ENCODE measurements at regions not wholly inside any gene's neighbourhood (a gene's known extent, or its start where the extent isn't known, plus 50 kb on each side); places are given as distances from the start of the nearest gene placed in this dataset.

- H3K4me3 ChIP-seq (ENCODE audit: low read depth, low read length): no peak overlapping the region
- H3K9me3 ChIP-seq (ENCODE audit: control insufficient read depth, insufficient read depth, low read length): no peaks in the 10 kb centered on the region
- no peak for DNase-seq (ENCODE audit: low read depth in 4 of 6, low spot score in 6 of 6)
- WGBS (ENCODE audit: insufficient coverage): 60% methylated on average over 1 of the region's 1 CpG
- H3K27me3 ChIP-seq (ENCODE audit: control insufficient read depth, insufficient read depth, low read length): no peaks in the 10 kb centered on the region
- no peaks in the 10 kb centered on the region for H3K4me1 ChIP-seq (ENCODE audit: control insufficient read depth, insufficient read depth, low read length)
- no peak overlapping the region for H3K27ac ChIP-seq (ENCODE audit: low read depth, low read length)
- no peaks in the 10 kb centered on the region for H3K36me3 ChIP-seq (ENCODE audit: control insufficient read depth, insufficient read depth, low read length)
Measured at GRCh38 chr6:132969196-132969595, 154.8 kb downstream of the RPS12 start.

DNA sequence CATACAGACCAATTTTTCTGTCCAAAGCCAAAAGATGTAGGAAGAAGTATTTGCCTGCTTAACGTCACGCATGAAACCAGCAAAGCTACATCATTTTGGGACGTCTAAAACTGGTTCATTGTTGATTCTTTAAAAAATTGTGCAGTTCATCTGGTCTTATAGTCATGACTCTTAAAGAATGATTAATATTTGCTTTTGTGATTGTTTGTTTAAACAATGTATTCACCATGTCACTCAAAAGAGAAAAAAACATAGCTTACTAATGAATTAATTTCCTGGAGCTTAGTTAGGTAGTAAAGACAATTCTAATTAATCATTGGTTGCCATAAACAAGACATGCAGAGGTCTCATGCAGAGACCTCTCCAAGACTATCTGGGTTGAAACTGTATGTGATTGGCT is 157.3 kb downstream of the RPS12 start:
- Histone ChIP-seq H3K27ac (ENCODE audit: low read depth, low read length) (no peak overlapping the region), H3K36me3 (ENCODE audit: control insufficient read depth, insufficient read depth, low read length) (no peaks in the 10 kb centered on the region), H3K4me3 (ENCODE audit: low read depth, low read length) (no peak overlapping the region), H3K4me1 (ENCODE audit: control insufficient read depth, insufficient read depth, low read length) (no peaks in the 10 kb centered on the region), H3K9me3 (ENCODE audit: control insufficient read depth, insufficient read depth, low read length) (no peaks in the 10 kb centered on the region), H3K27me3 (ENCODE audit: control insufficient read depth, insufficient read depth, low read length) (no peaks in the 10 kb centered on the region)
- WGBS (ENCODE audit: insufficient coverage): no CpG with 5 or more reads among the region's 3 CpGs
- no peak for DNase-seq (ENCODE audit: low read depth in 4 of 6, low spot score in 6 of 6)

GRCh38 chr6:132972254-132972653 is 157.9 kb downstream of the RPS12 start:
- H3K4me1 ChIP-seq (ENCODE audit: control insufficient read depth, insufficient read depth, low read length): no peaks in the 10 kb centered on the region
- no peak overlapping the region for H3K4me3 ChIP-seq (ENCODE audit: low read depth, low read length)
- no peak for DNase-seq (ENCODE audit: low read depth in 4 of 6, low spot score in 6 of 6)
- H3K9me3 ChIP-seq (ENCODE audit: control insufficient read depth, insufficient read depth, low read length): no peaks in the 10 kb centered on the region
- no peaks in the 10 kb centered on the region for H3K36me3 ChIP-seq (ENCODE audit: control insufficient read depth, insufficient read depth, low read length)
- H3K27ac ChIP-seq (ENCODE audit: low read depth, low read length): no peak overlapping the region
- no peaks in the 10 kb centered on the region for H3K27me3 ChIP-seq (ENCODE audit: control insufficient read depth, insufficient read depth, low read length)

GRCh38 chr6:132972971-132973370 is 158.6 kb downstream of the RPS12 start:
- no CpG with 5 or more reads among the region's 3 CpGs for whole genome bisulfite sequencing (ENCODE audit: insufficient coverage)
- Histone ChIP-seq H3K27me3 (ENCODE audit: control insufficient read depth, insufficient read depth, low read length) (no peaks in the 10 kb centered on the region), H3K4me1 (ENCODE audit: control insufficient read depth, insufficient read depth, low read length) (no peaks in the 10 kb centered on the region), H3K9me3 (ENCODE audit: control insufficient read depth, insufficient read depth, low read length) (no peaks in the 10 kb centered on the region), H3K4me3 (ENCODE audit: low read depth, low read length) (no peak overlapping the region), H3K27ac (ENCODE audit: low read depth, low read length) (no peak overlapping the region), H3K36me3 (ENCODE audit: control insufficient read depth, insufficient read depth, low read length) (no peaks in the 10 kb centered on the region)
- peak in 2 of 6 donors; percentile 7 to 11 for DNase-seq (ENCODE audit: low read depth in 4 of 6, low spot score in 6 of 6)

GRCh38 chr6:132973514-132973993 is 159.2 kb downstream of the RPS12 start:
- H3K36me3 ChIP-seq (ENCODE audit: control insufficient read depth, insufficient read depth, low read length): no peaks in the 10 kb centered on the region
- no CpG with 5 or more reads among the region's 3 CpGs for WGBS (ENCODE audit: insufficient coverage)
- no peaks in the 10 kb centered on the region for H3K4me1 ChIP-seq (ENCODE audit: control insufficient read depth, insufficient read depth, low read length)
- DNase-seq (ENCODE audit: low read depth in 4 of 6, low spot score in 6 of 6): peak in 1 of 6 donors; percentile 17
- H3K27ac ChIP-seq (ENCODE audit: low read depth, low read length): no peak overlapping the region
- no peak overlapping the region for H3K4me3 ChIP-seq (ENCODE audit: low read depth, low read length)
- no peaks in the 10 kb centered on the region for H3K27me3 ChIP-seq (ENCODE audit: control insufficient read depth, insufficient read depth, low read length)
- no peaks in the 10 kb centered on the region for H3K9me3 ChIP-seq (ENCODE audit: control insufficient read depth, insufficient read depth, low read length)

DNA sequence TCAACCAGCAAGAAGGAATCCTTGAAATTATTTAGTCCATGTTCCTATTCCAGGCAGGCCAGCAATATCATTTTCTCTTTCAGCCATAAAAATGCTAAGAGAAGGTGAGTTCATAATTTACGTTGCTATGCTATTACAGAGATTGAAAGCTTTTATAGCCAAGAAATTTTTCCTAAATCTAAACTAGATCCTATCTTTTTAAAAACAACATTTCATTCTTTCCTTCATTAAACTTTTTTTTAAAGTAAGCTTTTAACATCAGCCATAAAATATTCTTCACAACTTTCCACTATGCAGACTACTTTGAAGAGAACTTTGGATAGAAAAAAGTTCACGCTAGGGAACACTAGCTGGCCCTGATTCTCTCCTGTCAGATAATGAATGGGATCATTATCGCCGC is 159.8 kb downstream of the RPS12 start:
- H3K27ac ChIP-seq (ENCODE audit: low read depth, low read length): no peak overlapping the region
- DNase-seq (ENCODE audit: low read depth in 4 of 6, low spot score in 6 of 6): no peak
- WGBS (ENCODE audit: insufficient coverage): 71% methylated on average over 3 of the region's 4 CpGs

GRCh38 chr6:132977413-132977812 is 163.0 kb downstream of the RPS12 start:
- H3K4me1 ChIP-seq (ENCODE audit: control insufficient read depth, insufficient read depth, low read length): no peaks in the 10 kb centered on the region
- H3K27ac ChIP-seq (ENCODE audit: low read depth, low read length): no peak overlapping the region
- no peak overlapping the region for H3K4me3 ChIP-seq (ENCODE audit: low read depth, low read length)
- H3K27me3 ChIP-seq (ENCODE audit: control insufficient read depth, insufficient read depth, low read length): no peaks in the 10 kb centered on the region
- no peaks in the 10 kb centered on the region for H3K36me3 ChIP-seq (ENCODE audit: control insufficient read depth, insufficient read depth, low read length)
- no peak for DNase-seq (ENCODE audit: low read depth in 4 of 6, low spot score in 6 of 6)
- H3K9me3 ChIP-seq (ENCODE audit: control insufficient read depth, insufficient read depth, low read length): peaks cover 2% of the 10 kb centered on the region

More for the DNA sequence above, 159.8 kb downstream of the RPS12 start:
- Histone ChIP-seq H3K4me1 (ENCODE audit: control insufficient read depth, insufficient read depth, low read length) (no peaks in the 10 kb centered on the region), H3K36me3 (ENCODE audit: control insufficient read depth, insufficient read depth, low read length) (no peaks in the 10 kb centered on the region), H3K27me3 (ENCODE audit: control insufficient read depth, insufficient read depth, low read length) (no peaks in the 10 kb centered on the region), H3K4me3 (ENCODE audit: low read depth, low read length) (no peak overlapping the region), H3K9me3 (ENCODE audit: control insufficient read depth, insufficient read depth, low read length) (no peaks in the 10 kb centered on the region)

GRCh38 chr6:132978685-132979084 is 164.3 kb downstream of the RPS12 start:
- no peak for DNase-seq (ENCODE audit: low read depth in 4 of 6, low spot score in 6 of 6)
- H3K9me3 ChIP-seq (ENCODE audit: control insufficient read depth, insufficient read depth, low read length): peaks cover 2% of the 10 kb centered on the region
- no peaks in the 10 kb centered on the region for H3K36me3 ChIP-seq (ENCODE audit: control insufficient read depth, insufficient read depth, low read length)
- H3K4me1 ChIP-seq (ENCODE audit: control insufficient read depth, insufficient read depth, low read length): no peaks in the 10 kb centered on the region
- H3K27me3 ChIP-seq (ENCODE audit: control insufficient read depth, insufficient read depth, low read length): no peaks in the 10 kb centered on the region
- H3K4me3 ChIP-seq (ENCODE audit: low read depth, low read length): no peak overlapping the region
- H3K27ac ChIP-seq (ENCODE audit: low read depth, low read length): no peak overlapping the region

DNA sequence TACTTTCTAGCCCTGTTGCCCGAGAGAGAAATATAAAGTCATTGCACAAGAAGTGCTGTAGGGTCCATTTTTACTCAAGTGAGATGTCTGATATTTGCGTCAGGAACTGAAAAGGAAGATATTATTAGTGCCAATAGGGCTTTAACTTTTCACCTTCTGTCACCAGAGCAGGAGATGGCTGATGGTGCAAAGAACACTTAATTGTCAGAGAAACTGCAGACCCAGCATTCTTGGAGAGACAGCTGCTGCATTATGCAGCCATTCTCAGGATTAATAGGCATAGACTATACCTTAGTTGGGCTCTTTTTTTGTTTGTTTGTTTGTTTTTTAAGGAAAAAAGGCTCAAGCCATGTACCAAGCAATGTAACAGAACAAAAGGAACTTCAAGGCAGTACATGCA is 179.4 kb downstream of the RPS12 start:
- Histone ChIP-seq H3K27ac (ENCODE audit: low read depth, low read length) (no peak overlapping the region), H3K4me3 (ENCODE audit: low read depth, low read length) (no peak overlapping the region), H3K9me3 (ENCODE audit: control insufficient read depth, insufficient read depth, low read length) (no peaks in the 10 kb centered on the region), H3K27me3 (ENCODE audit: control insufficient read depth, insufficient read depth, low read length) (no peaks in the 10 kb centered on the region), H3K4me1 (ENCODE audit: control insufficient read depth, insufficient read depth, low read length) (no peaks in the 10 kb centered on the region), H3K36me3 (ENCODE audit: control insufficient read depth, insufficient read depth, low read length) (no peaks in the 10 kb centered on the region)
- DNase-seq (ENCODE audit: low read depth in 4 of 6, low spot score in 6 of 6): no peak
- WGBS (ENCODE audit: insufficient coverage): 67% methylated on average over 1 of the region's 2 CpGs

DNA sequence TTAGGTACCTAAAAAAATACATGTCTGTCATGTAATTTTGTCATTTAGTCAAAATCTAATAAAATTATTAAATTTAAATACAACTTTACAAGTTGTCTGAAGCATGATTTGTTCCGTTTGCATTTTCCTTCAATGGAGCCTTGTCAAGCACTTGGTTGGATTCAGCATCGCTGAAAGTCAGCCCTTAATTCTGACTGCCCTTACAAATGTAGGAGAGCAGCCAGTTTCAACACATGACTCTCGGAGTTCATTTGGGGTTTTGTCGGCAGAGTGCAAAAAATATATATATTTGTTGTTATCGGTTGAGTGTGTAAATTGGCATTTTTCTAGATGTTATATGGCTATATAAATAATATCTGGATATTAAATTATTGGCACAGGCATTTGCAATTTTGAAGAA is 180.6 kb downstream of the RPS12 start:
- Histone ChIP-seq H3K27me3 (ENCODE audit: control insufficient read depth, insufficient read depth, low read length) (no peaks in the 10 kb centered on the region), H3K4me3 (ENCODE audit: low read depth, low read length) (no peak overlapping the region), H3K4me1 (ENCODE audit: control insufficient read depth, insufficient read depth, low read length) (no peaks in the 10 kb centered on the region), H3K27ac (ENCODE audit: low read depth, low read length) (no peak overlapping the region), H3K36me3 (ENCODE audit: control insufficient read depth, insufficient read depth, low read length) (no peaks in the 10 kb centered on the region), H3K9me3 (ENCODE audit: control insufficient read depth, insufficient read depth, low read length) (no peaks in the 10 kb centered on the region)
- DNase-seq (ENCODE audit: low read depth in 4 of 6, low spot score in 6 of 6): no peak
- 100% methylated on average over 1 of the region's 5 CpGs for WGBS (ENCODE audit: insufficient coverage)
